ENCODE measurements at regions not wholly inside any gene's neighbourhood (a gene's known extent, or its start where the extent isn't known, plus 50 kb on each side); places are given as distances from the start of the nearest gene placed in this dataset.

GRCh38 chr4:27515140-27515539 lies 654.5 kb downstream of the STIM2 start:
- TF ChIP-seq CTCF (IDR thresholded peaks at IDR 0.05) (no peak), POLR2A (IDR thresholded peaks at IDR 0.05) (no peak)

Data from lower leg skin (tissue), 3 donors.